ENCODE measurements at regions not wholly inside any gene's neighbourhood (a gene's known extent, or its start where the extent isn't known, plus 50 kb on each side); places are given as distances from the start of the nearest gene placed in this dataset.
A peak's percentile ranks its signal among the peaks of the same experiment; 100 is the strongest.

GRCh38 chr16:26901196-26901861, 165.4 kb upstream of the C16orf82 start:
- H3K27me3 ChIP-seq = no peaks in the 10 kb centered on the region

GRCh38 chr16:26901983-26902382, 164.7 kb upstream of the C16orf82 start:
- H4K20me1 ChIP-seq = no peaks in the 10 kb centered on the region
- no peaks in the 10 kb centered on the region for H3K36me3 ChIP-seq
- H3K27me3 ChIP-seq = no peaks in the 10 kb centered on the region
- no peak overlapping the region for H3K9ac ChIP-seq
- H3K4me2 ChIP-seq = no peak overlapping the region
- TF ChIP-seq Cebpa-rat (IDR thresholded peaks at IDR 0.05) = no peak
- H3K4me1 ChIP-seq = peaks cover 7% of the 10 kb centered on the region; the same call in 1 of the 2 replicates
- H3K4me3 ChIP-seq = no peak overlapping the region
- H3K9me3 ChIP-seq = peaks cover 11% of the 10 kb centered on the region
- no peak overlapping the region for H3K27ac ChIP-seq

More at GRCh38 chr16:26901196-26901861, 165.4 kb upstream of the C16orf82 start:
- peaks cover under 1% of the 10 kb centered on the region; the same call in 1 of the 2 replicates for H3K4me1 ChIP-seq
- H4K20me1 ChIP-seq = no peaks in the 10 kb centered on the region
- H3K36me3 ChIP-seq = no peaks in the 10 kb centered on the region
- no peak overlapping the region for H3K4me3 ChIP-seq
- TF ChIP-seq Cebpa-rat (IDR thresholded peaks at IDR 0.05) = no peak
- no peak overlapping the region for H3K9ac ChIP-seq
- no peak overlapping the region for H3K4me2 ChIP-seq
- no peak overlapping the region for H3K27ac ChIP-seq
- H3K9me3 ChIP-seq = peaks cover 5% of the 10 kb centered on the region; the same call in 1 of the 2 replicates

GRCh38 chr16:26905336-26905735, 161.4 kb upstream of the C16orf82 start:
- H3K27ac ChIP-seq = no peak overlapping the region
- no peak for TF ChIP-seq Cebpa-rat (IDR thresholded peaks at IDR 0.05)
- peaks cover 41% of the 10 kb centered on the region for H3K4me1 ChIP-seq
- no peak overlapping the region for H3K9ac ChIP-seq
- no peaks in the 10 kb centered on the region for H4K20me1 ChIP-seq
- no peak overlapping the region for H3K4me2 ChIP-seq
- no peaks in the 10 kb centered on the region for H3K27me3 ChIP-seq
- H3K36me3 ChIP-seq = no peaks in the 10 kb centered on the region
- no peak overlapping the region for H3K4me3 ChIP-seq
- H3K9me3 ChIP-seq = peaks cover 16% of the 10 kb centered on the region

- Histone ChIP-seq H3K4me2 (peak overlapping the region; percentile 90), H3K9ac (peak overlapping the region; percentile 32; the same call in 1 of the 2 replicates), H3K36me3 (no peaks in the 10 kb centered on the region), H3K9me3 (peaks cover 11% of the 10 kb centered on the region), H3K4me1 (peaks cover 65% of the 10 kb centered on the region), H3K4me3 (peak overlapping the region; percentile 49; the same call in 1 of the 2 replicates), H3K27ac (peak overlapping the region; percentile 48), H3K27me3 (no peaks in the 10 kb centered on the region), H4K20me1 (no peaks in the 10 kb centered on the region)
- TF ChIP-seq Cebpa-rat (IDR thresholded peaks at IDR 0.05) = no peak
Observed at GRCh38 chr16:26909623-26910022, 157.1 kb upstream of the C16orf82 start.

- Histone ChIP-seq H3K9me3 (peaks cover 11% of the 10 kb centered on the region), H3K27ac (no peak overlapping the region), H3K4me2 (peak overlapping the region; percentile 90), H3K36me3 (no peaks in the 10 kb centered on the region), H3K4me3 (no peak overlapping the region), H4K20me1 (no peaks in the 10 kb centered on the region), H3K27me3 (no peaks in the 10 kb centered on the region), H3K4me1 (peaks cover 63% of the 10 kb centered on the region), H3K9ac (no peak overlapping the region)
- no peak for TF ChIP-seq Cebpa-rat (IDR thresholded peaks at IDR 0.05)
Observed at GRCh38 chr16:26911436-26911835, 155.3 kb upstream of the C16orf82 start.

GRCh38 chr16:26913851-26914250, 152.9 kb upstream of the C16orf82 start:
- Histone ChIP-seq H3K27ac (no peak overlapping the region), H4K20me1 (no peaks in the 10 kb centered on the region), H3K4me3 (no peak overlapping the region), H3K4me2 (no peak overlapping the region), H3K36me3 (no peaks in the 10 kb centered on the region), H3K4me1 (peaks cover 39% of the 10 kb centered on the region), H3K9me3 (peaks cover 3% of the 10 kb centered on the region; the same call in 1 of the 2 replicates), H3K27me3 (no peaks in the 10 kb centered on the region), H3K9ac (no peak overlapping the region)
- TF ChIP-seq Cebpa-rat (IDR thresholded peaks at IDR 0.05) = no peak

- no peak overlapping the region for H3K4me3 ChIP-seq
- H3K4me2 ChIP-seq = no peak overlapping the region
- TF ChIP-seq Cebpa-rat (IDR thresholded peaks at IDR 0.05) = no peak
- H3K9me3 ChIP-seq = peaks cover 21% of the 10 kb centered on the region
- H3K4me1 ChIP-seq = no peaks in the 10 kb centered on the region
- no peaks in the 10 kb centered on the region for H4K20me1 ChIP-seq
- no peaks in the 10 kb centered on the region for H3K36me3 ChIP-seq
- H3K9ac ChIP-seq = no peak overlapping the region
- H3K27me3 ChIP-seq = no peaks in the 10 kb centered on the region
- H3K27ac ChIP-seq = no peak overlapping the region
Observed at GRCh38 chr16:26930786-26931581, 135.7 kb upstream of the C16orf82 start.

- Histone ChIP-seq H3K4me2 (no peak overlapping the region), H3K9ac (no peak overlapping the region), H3K9me3 (no peaks in the 10 kb centered on the region), H3K4me1 (no peaks in the 10 kb centered on the region), H3K27me3 (no peaks in the 10 kb centered on the region), H3K4me3 (no peak overlapping the region), H3K27ac (no peak overlapping the region), H3K36me3 (no peaks in the 10 kb centered on the region), H4K20me1 (no peaks in the 10 kb centered on the region)
- no peak for TF ChIP-seq Cebpa-rat (IDR thresholded peaks at IDR 0.05)
Observed at GRCh38 chr16:26950636-26951035, 116.1 kb upstream of the C16orf82 start.

GRCh38 chr16:26951950-26952349, 114.8 kb upstream of the C16orf82 start:
- no peak overlapping the region for H3K27ac ChIP-seq
- H3K9ac ChIP-seq = no peak overlapping the region
- TF ChIP-seq Cebpa-rat (IDR thresholded peaks at IDR 0.05) = no peak
- H3K4me1 ChIP-seq = no peaks in the 10 kb centered on the region
- no peak overlapping the region for H3K4me2 ChIP-seq
- H3K27me3 ChIP-seq = no peaks in the 10 kb centered on the region
- H4K20me1 ChIP-seq = no peaks in the 10 kb centered on the region
- no peak overlapping the region for H3K4me3 ChIP-seq
- no peaks in the 10 kb centered on the region for H3K36me3 ChIP-seq
- no peaks in the 10 kb centered on the region for H3K9me3 ChIP-seq

- Histone ChIP-seq H4K20me1 (no peaks in the 10 kb centered on the region), H3K27me3 (no peaks in the 10 kb centered on the region), H3K4me1 (no peaks in the 10 kb centered on the region), H3K9me3 (no peaks in the 10 kb centered on the region), H3K9ac (no peak overlapping the region), H3K4me2 (no peak overlapping the region), H3K27ac (no peak overlapping the region), H3K36me3 (no peaks in the 10 kb centered on the region), H3K4me3 (no peak overlapping the region)
- no peak for TF ChIP-seq Cebpa-rat (IDR thresholded peaks at IDR 0.05)
Observed at GRCh38 chr16:26952411-26952810, 114.3 kb upstream of the C16orf82 start.
